ENCODE measurements at regions not wholly inside any gene's neighbourhood (a gene's known extent, or its start where the extent isn't known, plus 50 kb on each side); places are given as distances from the start of the nearest gene placed in this dataset.

GRCh38 chr9:32067261-32067660 is 317.2 kb upstream of the ACO1 start:
- Histone ChIP-seq H3K9me1 (ENCODE audit: control insufficient read depth, insufficient read depth, low read length) (no peaks in the 10 kb centered on the region), H3K79me2 (ENCODE audit: control insufficient read depth, insufficient read depth, low read length) (no peaks in the 10 kb centered on the region), H3K36me3 (ENCODE audit: control insufficient read depth, insufficient read depth, low read length) (no peaks in the 10 kb centered on the region), H3K9me3 (replicated peaks; ENCODE audit: control insufficient read depth, insufficient read depth, low read depth, low read length) (no peaks in the 10 kb centered on the region), H2AFZ (ENCODE audit: low read depth, low read length) (no peak overlapping the region), H3K4me1 (replicated peaks in 1 of 2; ENCODE audit: control insufficient read depth in 2 of 2, insufficient read depth in 2 of 2, low read length in 2 of 2) (no peaks in the 10 kb centered on the region), H3K27me3 (ENCODE audit: control insufficient read depth in 2 of 2, insufficient read depth in 2 of 2, low read length in 2 of 2) (no peaks in the 10 kb centered on the region), H3K9ac (ENCODE audit: insufficient read depth in 1 of 2, low read depth in 2 of 2, low read length in 2 of 2) (no peak overlapping the region), H3K27ac (ENCODE audit: extremely low read depth, low read depth, low read length) (no peak overlapping the region), H3K4me2 (ENCODE audit: insufficient read depth, low read length) (no peak overlapping the region), H3K4me3 (no peak overlapping the region), H4K20me1 (replicated peaks; ENCODE audit: control insufficient read depth, insufficient read depth, low read length) (no peaks in the 10 kb centered on the region)
- intact Hi-C loops (cut with micrococcal nuclease) (no loop called here), in situ Hi-C loops (cut with MboI) (no loop called here)
- ATAC-seq, result no peak
- BruUV-seq (replicated peaks), result no TSS peak
- no CpG with 5 or more reads among the region's 1 CpG for whole genome bisulfite sequencing (ENCODE audit: insufficient coverage, low coverage, missing lambda C conversion rate)
- FAIRE-seq, result no peak
- POLR2A ChIA-PET, result no interaction called here
- DNase-seq (ENCODE audit: extremely low read depth in 1 of 4, low spot score in 3 of 4), result no peak
- CTCF ChIA-PET (ENCODE audit: low intra/inter-chr PET ratio), result no interaction called here
- no peak for TF ChIP-seq ZFP36 (IDR thresholded peaks at IDR 0.05; ENCODE audit: low read depth, low read length, partially characterized antibody)
- TF ChIP-seq ATF1 (CRISPR knock-in tag; IDR thresholded peaks at IDR 0.05), result no peak
- no peak for TF ChIP-seq ATF1 (tag; IDR thresholded peaks at IDR 0.05)
- no peak for TF ChIP-seq E2F3 (CRISPR knock-in tag; IDR thresholded peaks at IDR 0.05)
- no peak for TF ChIP-seq NCOA1 (IDR thresholded peaks at IDR 0.05; ENCODE audit: low read depth)
- no peak for TF ChIP-seq THAP7 (CRISPR knock-in tag; IDR thresholded peaks at IDR 0.05)
- TF ChIP-seq CREB5 (CRISPR knock-in tag; IDR thresholded peaks at IDR 0.05), result no peak
- TF ChIP-seq ZNF224 (CRISPR knock-in tag; IDR thresholded peaks at IDR 0.05), result no peak
- no peak for TF ChIP-seq ZNF24 (IDR thresholded peaks at IDR 0.05)
- no peak for TF ChIP-seq AFF1 (IDR thresholded peaks at IDR 0.05; ENCODE audit: low read depth in 1 of 2, partially characterized antibody in 2 of 2)
- no peak for TF ChIP-seq SNIP1 (IDR thresholded peaks at IDR 0.05; ENCODE audit: low read depth)
- no peak for TF ChIP-seq RFX7 (CRISPR knock-in tag; IDR thresholded peaks at IDR 0.05)
- no peak for TF ChIP-seq ZNF592 (IDR thresholded peaks at IDR 0.05)
- no peak for TF ChIP-seq POLR2AphosphoS5 (IDR thresholded peaks at IDR 0.05; ENCODE audit: control insufficient read depth, insufficient read depth, low read depth, low read length)
- no peak for TF ChIP-seq LCOR (CRISPR knock-in tag; IDR thresholded peaks at IDR 0.05)
- no peak for TF ChIP-seq CBFA2T3 (IDR thresholded peaks at IDR 0.05)

Measured in K562 (cell line).